Left ventricle myocardium inferior (tissue), 1 donor: ENCODE measurements at regions not wholly inside any gene's neighbourhood (a gene's known extent, or its start where the extent isn't known, plus 50 kb on each side); places are given as distances from the start of the nearest gene placed in this dataset.

ENCODE experiments used
- DNase-seq: peaks from one replicate; pipeline ENCODE4 v3.0.0-alpha.2; 2020
- H3K27ac ChIP-seq: fragments of 200-600 bp; replicated peaks from 2 replicates; pipeline ENCODE4 v1.8.0; 2021
- H3K27me3 ChIP-seq: fragments of 200-600 bp; 2 replicates; pipeline ENCODE4 v1.8.0; 2021; ENCODE audit warnings: low read depth
- H3K36me3 ChIP-seq: fragments of 200-600 bp; 2 replicates; pipeline ENCODE4 v1.8.0; 2021
- H3K4me1 ChIP-seq: fragments of 200-600 bp; 2 replicates; pipeline ENCODE4 v1.8.0; 2021
- H3K4me3 ChIP-seq: fragments of 200-600 bp; 2 replicates; pipeline ENCODE4 v1.8.0; 2021; ENCODE audit warnings: mild to moderate bottlenecking, moderate library complexity
- H3K9me3 ChIP-seq: fragments of 200-600 bp; replicated peaks from 2 replicates; pipeline ENCODE4 v1.8.0; 2021
- intact Hi-C: fragments of 100-400 bp; cut with micrococcal nuclease; formaldehyde crosslinking; loops from one replicate; pipeline ENCODE4 v1.11.0; 2022
- TF ChIP-seq, protein P1 (sequence below): fragments of 200-600 bp; IDR thresholded peaks from 2 replicates; pipeline ENCODE4 v1.8.0; 2021; ENCODE audit warnings: antibody characterized with exemption, mild to moderate bottlenecking, borderline replicate concordance
- donor health status: DM: no; HTN: yes; CAD: no; lungs with severe emphysema.

DNA sequence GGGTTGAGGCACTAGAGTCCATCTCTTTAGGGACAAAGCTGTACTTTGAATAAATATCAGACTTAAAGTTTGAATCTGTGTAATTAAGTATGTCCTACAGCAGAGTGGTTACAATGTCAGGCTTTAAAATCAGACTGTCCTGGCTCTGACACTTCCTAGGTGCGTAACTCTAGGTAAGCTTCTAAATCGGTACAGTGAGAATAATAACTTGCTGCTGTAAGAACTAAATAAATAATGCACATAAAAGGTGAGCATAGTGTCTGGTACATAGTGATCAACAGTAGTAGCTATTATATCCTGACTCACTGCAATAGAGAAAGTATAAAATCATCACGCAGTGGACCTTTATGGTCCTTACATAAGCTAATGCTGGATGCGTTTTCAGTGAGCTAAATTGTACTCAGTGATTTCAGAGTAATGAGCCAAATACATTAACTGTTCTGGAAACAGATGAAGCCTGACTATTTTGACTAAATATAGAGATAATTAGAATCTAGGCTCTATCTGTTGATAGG, 72.2 kb upstream of the PDK4 start:
- TF ChIP-seq, protein P1, sequence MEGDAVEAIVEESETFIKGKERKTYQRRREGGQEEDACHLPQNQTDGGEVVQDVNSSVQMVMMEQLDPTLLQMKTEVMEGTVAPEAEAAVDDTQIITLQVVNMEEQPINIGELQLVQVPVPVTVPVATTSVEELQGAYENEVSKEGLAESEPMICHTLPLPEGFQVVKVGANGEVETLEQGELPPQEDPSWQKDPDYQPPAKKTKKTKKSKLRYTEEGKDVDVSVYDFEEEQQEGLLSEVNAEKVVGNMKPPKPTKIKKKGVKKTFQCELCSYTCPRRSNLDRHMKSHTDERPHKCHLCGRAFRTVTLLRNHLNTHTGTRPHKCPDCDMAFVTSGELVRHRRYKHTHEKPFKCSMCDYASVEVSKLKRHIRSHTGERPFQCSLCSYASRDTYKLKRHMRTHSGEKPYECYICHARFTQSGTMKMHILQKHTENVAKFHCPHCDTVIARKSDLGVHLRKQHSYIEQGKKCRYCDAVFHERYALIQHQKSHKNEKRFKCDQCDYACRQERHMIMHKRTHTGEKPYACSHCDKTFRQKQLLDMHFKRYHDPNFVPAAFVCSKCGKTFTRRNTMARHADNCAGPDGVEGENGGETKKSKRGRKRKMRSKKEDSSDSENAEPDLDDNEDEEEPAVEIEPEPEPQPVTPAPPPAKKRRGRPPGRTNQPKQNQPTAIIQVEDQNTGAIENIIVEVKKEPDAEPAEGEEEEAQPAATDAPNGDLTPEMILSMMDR = no peak
- intact Hi-C loops = no loop called here

DNA sequence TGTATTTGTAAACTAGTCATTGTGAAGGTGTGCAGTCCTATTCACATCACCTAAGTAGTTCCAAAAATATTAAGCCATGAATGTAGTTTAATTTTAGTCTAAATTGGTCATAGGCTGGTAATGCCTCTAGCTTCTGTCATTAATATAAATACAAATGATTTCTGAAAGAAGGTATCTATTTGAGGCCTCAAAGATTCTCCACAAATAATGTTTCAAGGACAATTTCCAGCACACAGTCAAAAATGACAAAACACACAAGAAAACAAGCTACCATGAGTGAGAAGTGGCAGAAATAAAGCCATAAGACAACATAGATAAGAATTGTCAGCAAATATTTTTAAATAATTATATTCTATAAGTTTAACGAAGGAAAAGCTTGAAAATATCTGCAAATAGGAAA, 66.7 kb upstream of the PDK4 start:
- TF ChIP-seq, protein P1 = no peak
- Histone ChIP-seq H3K4me3 (no peak overlapping the region), H3K4me1 (peaks cover 3% of the 10 kb centered on the region), H3K9me3 (peaks cover 12% of the 10 kb centered on the region), H3K27ac (no peak overlapping the region), H3K27me3 (no peaks in the 10 kb centered on the region), H3K36me3 (no peaks in the 10 kb centered on the region)
- no peak for DNase-seq
- intact Hi-C loops = no loop called here

More for the DNA sequence above, 72.2 kb upstream of the PDK4 start:
- Histone ChIP-seq H3K27me3 (no peaks in the 10 kb centered on the region), H3K4me3 (no peak overlapping the region), H3K36me3 (no peaks in the 10 kb centered on the region), H3K9me3 (peaks cover 1% of the 10 kb centered on the region), H3K27ac (no peak overlapping the region), H3K4me1 (no peaks in the 10 kb centered on the region)
- DNase-seq = no peak

DNA sequence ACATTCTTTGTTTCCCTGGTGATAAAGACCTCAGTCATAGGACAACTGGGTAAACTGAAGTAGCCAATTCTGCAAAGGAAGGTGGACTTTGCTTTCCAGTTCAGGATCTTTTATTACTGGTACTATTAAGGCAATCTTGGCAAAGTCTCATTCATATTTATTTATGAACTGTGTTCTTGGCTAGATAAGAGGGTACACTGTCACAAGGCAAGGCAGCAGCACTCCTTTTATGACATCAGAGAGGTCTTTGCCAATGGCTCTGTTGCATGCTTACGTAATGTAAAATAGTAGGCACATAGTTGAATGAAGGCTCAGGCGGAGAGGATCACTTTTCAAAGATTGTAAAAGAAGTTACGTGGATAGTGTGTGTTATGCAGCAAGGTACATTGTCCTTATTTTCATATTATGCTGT, 63.7 kb upstream of the PDK4 start:
- TF ChIP-seq, protein P1 = no peak
- no peaks in the 10 kb centered on the region for H3K36me3 ChIP-seq
- peaks cover 3% of the 10 kb centered on the region for H3K4me1 ChIP-seq
- DNase-seq = no peak
- H3K9me3 ChIP-seq = peaks cover 12% of the 10 kb centered on the region
- no peaks in the 10 kb centered on the region for H3K27me3 ChIP-seq
- intact Hi-C loops = no loop called here
- peak overlapping the region; percentile 50 for H3K27ac ChIP-seq
- no peak overlapping the region for H3K4me3 ChIP-seq

DNA sequence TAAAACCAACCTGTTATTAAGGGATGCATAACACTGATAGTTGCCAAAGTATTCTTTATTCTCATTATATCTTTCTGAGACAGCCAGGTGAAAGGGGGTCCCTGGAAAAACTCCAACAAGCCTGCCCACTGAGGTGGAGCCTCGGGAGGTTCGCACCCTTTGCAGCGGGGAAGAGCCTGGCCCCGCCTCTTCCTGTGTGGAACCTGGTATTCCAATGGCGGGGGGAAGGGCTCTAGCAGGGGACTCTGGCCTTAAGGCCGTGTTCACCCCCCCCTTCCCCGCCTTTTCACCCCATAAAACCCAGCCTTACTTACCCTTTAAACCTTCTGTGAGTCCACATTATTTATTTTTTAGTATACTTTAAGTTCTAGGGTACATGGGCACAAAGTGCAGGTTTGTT, 62.4 kb upstream of the PDK4 start:
- H3K4me3 ChIP-seq = no peak overlapping the region
- TF ChIP-seq, protein P1 = no peak
- H3K36me3 ChIP-seq = no peaks in the 10 kb centered on the region
- H3K4me1 ChIP-seq = peaks cover 3% of the 10 kb centered on the region
- H3K27ac ChIP-seq = no peak overlapping the region
- intact Hi-C loops = no loop called here
- no peak for DNase-seq
- H3K9me3 ChIP-seq = peaks cover 12% of the 10 kb centered on the region
- H3K27me3 ChIP-seq = no peaks in the 10 kb centered on the region

DNA sequence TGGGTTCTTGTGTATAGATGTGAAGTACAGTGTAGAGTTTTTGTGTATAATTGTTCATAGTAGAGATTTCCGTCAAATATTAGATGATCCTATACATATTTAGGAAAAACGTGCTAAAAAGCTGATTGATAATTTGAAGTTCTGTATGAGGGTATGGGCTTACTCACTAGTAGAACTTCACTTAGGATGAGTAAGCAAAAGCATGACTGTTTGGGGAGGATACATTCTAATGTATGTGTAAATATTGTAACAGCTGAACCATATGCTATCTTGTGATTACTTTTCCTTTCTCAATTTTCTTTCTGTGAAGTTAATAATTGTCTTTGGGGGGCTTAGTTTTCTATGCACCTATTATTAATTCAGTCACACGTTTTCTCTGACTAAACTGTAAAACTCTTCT, 53.2 kb upstream of the PDK4 start:
- H3K36me3 ChIP-seq = no peaks in the 10 kb centered on the region
- H3K4me3 ChIP-seq = no peak overlapping the region
- no peak for DNase-seq
- intact Hi-C loops = no loop called here
- peaks cover 6% of the 10 kb centered on the region for H3K4me1 ChIP-seq
- no peaks in the 10 kb centered on the region for H3K9me3 ChIP-seq
- TF ChIP-seq, protein P1 = no peak
- no peak overlapping the region for H3K27ac ChIP-seq
- H3K27me3 ChIP-seq = no peaks in the 10 kb centered on the region

DNA sequence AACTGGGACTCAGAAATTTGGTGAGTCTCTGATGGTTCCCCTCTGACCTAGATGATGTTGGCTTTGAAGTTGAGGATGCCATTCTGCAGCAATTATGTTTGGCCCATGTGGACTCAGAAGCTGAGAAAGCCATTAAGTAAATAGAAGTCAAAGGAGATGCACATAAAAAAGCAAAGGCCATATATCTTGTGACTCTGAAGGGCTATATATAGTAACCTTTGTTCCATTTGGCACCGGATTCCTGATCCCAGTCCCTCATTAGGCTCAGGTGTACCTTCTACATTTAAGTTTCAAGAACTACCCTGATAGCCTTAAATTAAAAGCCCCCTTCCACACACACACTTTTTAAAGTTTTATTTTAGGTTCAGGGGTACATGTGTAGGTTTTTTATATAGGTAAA, 50.0 kb upstream of the PDK4 start:
- Histone ChIP-seq H3K4me3 (no peak overlapping the region), H3K36me3 (no peaks in the 10 kb centered on the region), H3K4me1 (peaks cover 6% of the 10 kb centered on the region), H3K27ac (no peak overlapping the region), H3K27me3 (no peaks in the 10 kb centered on the region), H3K9me3 (no peaks in the 10 kb centered on the region)
- no peak for DNase-seq
- TF ChIP-seq, protein P1 = no peak
- intact Hi-C loops = no loop called here
